A549 (cell line): ENCODE measurements at regions not wholly inside any gene's neighbourhood (a gene's known extent, or its start where the extent isn't known, plus 50 kb on each side); places are given as distances from the start of the nearest gene placed in this dataset.
"Not testable (repeated sequence)": the region's sequence is repeated elsewhere in the genome, so short reads cannot be mapped to it uniquely, and the experiment has no call there.

ENCODE experiments used
- ATAC-seq, 2 experiments: fragments of 200-7000 bp in 1 of 2; fragments of >200 bp in 1 of 2; cut with Nextera tagmentation in 1 of 2; cut with Tn5 transposase in 1 of 2; 3 replicates each; pipeline versions ENCODE4 v1.8.0 to v1.9.1; 2018 to 2020; ENCODE audit warnings: mild to moderate bottlenecking in 1 of 2, moderate library complexity in 1 of 2
- CTCF ChIA-PET: fragments of 300-600 bp; sonication (Branson Sonifier 250); formaldehyde crosslinking; extraction: SDS; loops from one replicate; lab custom pipeline; 2021; ENCODE audit warnings: antibody characterized with exemption, inconsistent platforms; lab: Yijun Ruan, JAX
- POLR2A ChIA-PET: fragments of 350-600 bp; formaldehyde crosslinking; extraction: SDS; loops from one replicate; lab custom pipeline; 2021; ENCODE audit warnings: antibody characterized with exemption, inconsistent platforms; lab: Yijun Ruan, JAX
- DNase-seq, 2 experiments: peaks; one replicate each; pipeline versions ENCODE4 v3.0.0 to v3.0.0-alpha.2; 2011 to 2016; ENCODE audit warnings: low read depth in 1 of 2, low spot score in 1 of 2
- FAIRE-seq: peaks from 2 replicates; lab custom pipeline; 2011; peaks lifted over from hg19 to GRCh38; lab: Jason Lieb, UNC
- H3K27ac ChIP-seq, 2 experiments: fragments of >200 bp; sonication (Bioruptor Twin); formaldehyde crosslinking; 3 replicates each; pipeline ENCODE4 v1.5.1; 2016 to 2017
- H3K4me1 ChIP-seq: fragments of >200 bp; sonication (Bioruptor Twin); formaldehyde crosslinking; 3 replicates; pipeline ENCODE4 v1.6.1; 2016
- H3K4me2 ChIP-seq: fragments of >200 bp; sonication (Bioruptor Twin); formaldehyde crosslinking; 3 replicates; pipeline ENCODE4 v1.6.1; 2016
- H3K4me3 ChIP-seq: fragments of >200 bp; sonication (Bioruptor Twin); formaldehyde crosslinking; 3 replicates; pipeline ENCODE4 v1.5.1; 2016
- H3K9me3 ChIP-seq: fragments of >200 bp; sonication (Bioruptor Twin); formaldehyde crosslinking; 3 replicates; pipeline ENCODE4 v1.6.1; 2016
- CTCF ChIP-seq: fragments of >200 bp; sonication (Bioruptor Twin); formaldehyde crosslinking; IDR thresholded peaks from 3 replicates; pipeline ENCODE4 v1.5.1; 2016
- MAFK ChIP-seq: fragments of 450-650 bp; IDR thresholded peaks from 2 replicates; pipeline ENCODE4 v1.6.1; 2014; ENCODE audit not compliant: partially characterized antibody
- RAD21 ChIP-seq, 2 experiments: fragments of >200 bp in 1 of 2; sonication (Bioruptor Twin) in 1 of 2; formaldehyde crosslinking in 1 of 2; IDR thresholded peaks in 1 of 2; conservative IDR thresholded peaks in 1 of 2; 2 replicates in 1 of 2; 3 replicates in 1 of 2; pipeline ENCODE4 v1.6.1; 2012 to 2018; ENCODE audit warnings: inconsistent platforms in 1 of 2
- WGBS: methylation state at CpG from one replicate; pipeline ENCODE4 v1.1.6; 2017; ENCODE audit errors: missing lambda C conversion rate; 5-methylcytosine and 5-hydroxymethylcytosine counted together
- small RNA-seq, 6 experiments: library from RNA; depleted of rRNA; stranded (forward); fragments of <200 nt; gene quantifications; one replicate each; pipeline ENCODE3, GENCODE V24; 2012

DNA sequence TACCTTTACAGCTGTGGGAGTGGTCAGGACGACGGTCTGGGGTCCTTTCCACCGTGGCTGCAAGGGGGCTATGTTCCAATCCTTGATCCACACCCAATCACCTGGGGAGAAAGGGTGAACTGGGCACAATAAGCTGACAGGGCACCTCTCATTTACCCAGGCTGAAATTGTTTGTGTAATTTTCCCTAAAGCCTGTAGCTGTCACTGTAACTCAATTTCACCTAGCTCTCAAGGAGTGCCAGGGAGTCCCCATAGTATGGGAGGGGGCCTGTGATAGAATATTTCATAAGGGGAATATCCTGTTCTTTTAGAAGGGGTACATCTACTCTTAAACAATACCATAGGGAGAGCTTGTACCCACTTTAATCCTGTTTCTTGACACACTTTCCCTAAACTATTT is 51.7 kb upstream of the COX7C start:
- CTCF ChIA-PET: interaction anchor here (1.0 to 2.0 kb wide), 2 partner anchors 12 to 113 kb away, joined by 3 to 6 read pairs; no protein-coding TSS in a partner anchor

More for the DNA sequence above, 51.7 kb upstream of the COX7C start:
- H3K4me1 ChIP-seq: peaks cover 15% of the 10 kb centered on the region; the same call in 2 of the 3 replicates
- WGBS: 0% methylated on average over 3 of the region's 3 CpGs
- peak overlapping the region in 1 of 2 experiments; percentile 42; a peak in 2 of 6 replicates for H3K27ac ChIP-seq
- POLR2A ChIA-PET, FAIRE-seq, H3K4me3 ChIP-seq, H3K4me2 ChIP-seq, H3K9me3 ChIP-seq, DNase-seq: not testable (repeated sequence)
- ATAC-seq: 0 out of 6 replicates have a peak, but pooled peaks of 1 of the 2 experiments have one; percentile 13
- peak; percentile 29 for TF ChIP-seq MAFK
- peak; percentile 31; the same call in 2 of the 3 replicates for TF ChIP-seq CTCF
- TF ChIP-seq RAD21 (conservative IDR thresholded peaks at IDR 0.05 in 1 of 2, IDR thresholded peaks at IDR 0.05 in 1 of 2): peak; percentile 17 to 37; a peak in 2 of 5 replicates

Small RNA genes in the stretch of these regions (small RNA-seq; reads per million reads assigned to genes)
- gene RBBP4P6: 0 reads per million in 6 experiments
